Endothelial cell (in vitro differentiated cells): ENCODE measurements at regions not wholly inside any gene's neighbourhood (a gene's known extent, or its start where the extent isn't known, plus 50 kb on each side); places are given as distances from the start of the nearest gene placed in this dataset.

ENCODE experiments used
- DNase-seq: peaks from one replicate; pipeline ENCODE4 v3.0.0; 2021; ENCODE audit warnings: low spot score
- H3K27ac Mint-ChIP-seq: one replicate; pipeline ENCODE4 v1.8.0; 2021; ENCODE audit warnings: mixed read lengths, inconsistent platforms; ENCODE audit not compliant: unreplicated experiment
- H3K27me3 Mint-ChIP-seq: one replicate; pipeline ENCODE4 v1.8.0; 2021; ENCODE audit warnings: mild to moderate bottlenecking, moderate library complexity, mixed read lengths, inconsistent platforms; ENCODE audit not compliant: unreplicated experiment
- H3K36me3 Mint-ChIP-seq: one replicate; pipeline ENCODE4 v1.8.0; 2021; ENCODE audit warnings: mild to moderate bottlenecking, low read depth, mixed read lengths, inconsistent platforms; ENCODE audit not compliant: unreplicated experiment
- H3K4me1 Mint-ChIP-seq: one replicate; pipeline ENCODE4 v1.8.0; 2021; ENCODE audit warnings: mild to moderate bottlenecking, mixed read lengths, inconsistent platforms; ENCODE audit not compliant: unreplicated experiment
- H3K4me3 Mint-ChIP-seq: one replicate; pipeline ENCODE4 v1.8.0; 2021; ENCODE audit warnings: mild to moderate bottlenecking, mixed read lengths, inconsistent platforms; ENCODE audit not compliant: unreplicated experiment
- H3K9me3 Mint-ChIP-seq: one replicate; pipeline ENCODE4 v1.8.0; 2021; ENCODE audit warnings: mixed read lengths, inconsistent platforms; ENCODE audit not compliant: unreplicated experiment
- TF ChIP-seq, protein P1 (sequence below): fragments of 200-600 bp; sonication (generic); IDR thresholded peaks from one replicate; pipeline ENCODE4 v1.5.0; 2021; ENCODE audit warnings: antibody characterized with exemption; ENCODE audit not compliant: unreplicated experiment

DNA sequence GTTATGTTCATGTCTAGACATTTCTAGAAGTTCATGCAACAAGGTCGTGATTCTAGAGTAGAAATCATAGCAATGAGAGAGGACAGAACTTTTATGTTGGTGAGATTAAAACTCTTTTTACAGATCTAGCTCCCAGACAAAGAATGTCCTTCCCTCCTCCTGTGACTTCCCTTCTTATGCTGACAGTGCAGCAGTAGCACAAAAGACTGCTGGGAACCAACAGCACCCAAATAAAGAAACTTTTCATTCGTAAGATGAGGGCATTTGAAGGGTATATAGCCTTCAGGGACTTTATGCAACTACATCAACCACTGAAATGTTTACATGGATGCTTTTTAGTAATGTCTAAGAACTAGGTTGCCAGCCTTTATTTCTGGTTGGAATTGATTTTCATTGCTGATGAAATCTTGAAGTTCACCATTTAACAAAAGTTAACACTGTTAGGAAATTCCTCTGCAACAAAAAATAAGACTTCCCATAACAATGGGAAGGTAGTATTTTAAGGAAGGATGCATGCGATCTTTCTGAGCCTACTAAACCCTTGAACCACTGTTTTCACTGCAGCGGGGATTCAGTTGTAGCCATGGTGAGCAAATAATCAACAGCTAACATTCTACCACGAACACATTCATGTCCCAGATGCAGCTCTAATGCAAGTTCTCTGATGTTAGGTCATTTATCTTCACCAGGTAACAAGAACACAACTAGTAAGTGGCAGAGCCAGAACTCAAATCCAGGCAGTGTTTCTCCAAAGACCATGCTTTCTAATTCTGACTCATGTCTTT is 672.8 kb downstream of the PTPRC start:
- no peaks in the 10 kb centered on the region for H3K36me3 Mint-ChIP-seq
- no peaks in the 10 kb centered on the region for H3K9me3 Mint-ChIP-seq
- H3K4me1 Mint-ChIP-seq = peaks cover 10% of the 10 kb centered on the region
- H3K4me3 Mint-ChIP-seq = no peak overlapping the region
- peak overlapping the region; percentile 61 for H3K27ac Mint-ChIP-seq
- no peak for DNase-seq
- no peaks in the 10 kb centered on the region for H3K27me3 Mint-ChIP-seq
- TF ChIP-seq, protein P1, sequence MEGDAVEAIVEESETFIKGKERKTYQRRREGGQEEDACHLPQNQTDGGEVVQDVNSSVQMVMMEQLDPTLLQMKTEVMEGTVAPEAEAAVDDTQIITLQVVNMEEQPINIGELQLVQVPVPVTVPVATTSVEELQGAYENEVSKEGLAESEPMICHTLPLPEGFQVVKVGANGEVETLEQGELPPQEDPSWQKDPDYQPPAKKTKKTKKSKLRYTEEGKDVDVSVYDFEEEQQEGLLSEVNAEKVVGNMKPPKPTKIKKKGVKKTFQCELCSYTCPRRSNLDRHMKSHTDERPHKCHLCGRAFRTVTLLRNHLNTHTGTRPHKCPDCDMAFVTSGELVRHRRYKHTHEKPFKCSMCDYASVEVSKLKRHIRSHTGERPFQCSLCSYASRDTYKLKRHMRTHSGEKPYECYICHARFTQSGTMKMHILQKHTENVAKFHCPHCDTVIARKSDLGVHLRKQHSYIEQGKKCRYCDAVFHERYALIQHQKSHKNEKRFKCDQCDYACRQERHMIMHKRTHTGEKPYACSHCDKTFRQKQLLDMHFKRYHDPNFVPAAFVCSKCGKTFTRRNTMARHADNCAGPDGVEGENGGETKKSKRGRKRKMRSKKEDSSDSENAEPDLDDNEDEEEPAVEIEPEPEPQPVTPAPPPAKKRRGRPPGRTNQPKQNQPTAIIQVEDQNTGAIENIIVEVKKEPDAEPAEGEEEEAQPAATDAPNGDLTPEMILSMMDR = no peak

DNA sequence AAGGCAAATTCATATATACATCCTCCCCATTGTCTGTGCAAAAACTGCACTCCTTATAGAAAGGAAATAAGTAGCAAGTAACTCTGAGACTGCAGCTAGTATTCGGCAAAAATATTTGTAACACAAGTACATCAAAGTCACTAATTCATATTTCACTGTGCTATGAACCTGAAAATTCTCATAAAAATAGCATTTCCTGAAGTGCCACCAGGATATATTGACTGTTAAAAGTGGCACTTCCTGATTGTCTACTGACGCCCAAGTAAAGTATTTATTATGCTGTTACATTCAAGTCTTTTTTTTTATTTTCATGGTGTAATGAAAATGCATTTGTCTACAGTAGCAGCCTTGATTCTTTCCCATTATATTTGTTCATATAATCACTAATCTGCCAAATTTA is 673.8 kb downstream of the PTPRC start:
- no peak overlapping the region for H3K27ac Mint-ChIP-seq
- no peaks in the 10 kb centered on the region for H3K9me3 Mint-ChIP-seq
- H3K36me3 Mint-ChIP-seq = no peaks in the 10 kb centered on the region
- DNase-seq = no peak
- TF ChIP-seq, protein P1 = no peak
- H3K4me3 Mint-ChIP-seq = no peak overlapping the region
- H3K27me3 Mint-ChIP-seq = no peaks in the 10 kb centered on the region
- H3K4me1 Mint-ChIP-seq = peaks cover 10% of the 10 kb centered on the region

DNA sequence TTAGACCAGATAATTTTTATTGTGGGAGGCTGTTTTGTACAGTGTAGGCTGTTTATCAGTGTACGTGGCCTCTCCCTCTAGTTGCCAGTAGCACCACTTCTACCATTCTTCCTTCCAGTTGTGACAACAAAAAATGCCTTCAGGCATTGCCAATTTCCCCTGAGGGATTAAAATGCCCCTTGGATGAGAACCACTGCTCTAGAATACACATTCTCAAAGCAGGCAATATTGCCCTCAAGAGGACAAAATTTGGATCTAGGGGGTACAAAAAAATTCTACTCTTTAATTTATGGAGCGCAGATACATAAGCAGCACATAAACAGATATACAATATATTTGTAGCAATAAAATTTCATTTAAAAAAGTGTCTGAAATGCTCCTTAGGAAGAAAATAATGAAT is 674.6 kb downstream of the PTPRC start:
- Mint-ChIP-seq H3K27ac (no peak overlapping the region), H3K36me3 (no peaks in the 10 kb centered on the region), H3K9me3 (no peaks in the 10 kb centered on the region), H3K27me3 (no peaks in the 10 kb centered on the region), H3K4me3 (no peak overlapping the region), H3K4me1 (peaks cover 10% of the 10 kb centered on the region)
- DNase-seq = no peak
- TF ChIP-seq, protein P1 = no peak

DNA sequence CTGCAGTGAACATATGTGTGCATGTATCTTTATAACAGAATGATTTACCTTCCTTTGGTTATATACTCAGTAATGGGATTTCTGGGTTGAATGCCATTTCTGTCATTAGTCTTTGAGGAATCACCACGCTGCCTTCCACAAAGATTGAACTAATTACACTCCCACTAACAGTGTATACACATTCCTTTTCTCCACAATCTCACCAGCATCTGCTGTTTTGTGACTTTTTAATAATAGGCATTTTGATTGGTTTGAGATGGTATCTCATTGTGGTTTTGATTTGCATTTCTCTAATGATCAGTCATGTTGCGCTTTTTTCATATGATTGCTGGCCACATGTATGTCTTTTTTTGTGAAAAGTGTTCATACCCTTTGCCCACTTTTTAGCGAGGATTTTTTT is 680.5 kb downstream of the PTPRC start:
- H3K4me1 Mint-ChIP-seq = peaks cover 10% of the 10 kb centered on the region
- DNase-seq = no peak
- no peaks in the 10 kb centered on the region for H3K9me3 Mint-ChIP-seq
- TF ChIP-seq, protein P1 = no peak
- H3K36me3 Mint-ChIP-seq = no peaks in the 10 kb centered on the region
- no peak overlapping the region for H3K4me3 Mint-ChIP-seq
- no peaks in the 10 kb centered on the region for H3K27me3 Mint-ChIP-seq
- H3K27ac Mint-ChIP-seq = no peak overlapping the region

DNA sequence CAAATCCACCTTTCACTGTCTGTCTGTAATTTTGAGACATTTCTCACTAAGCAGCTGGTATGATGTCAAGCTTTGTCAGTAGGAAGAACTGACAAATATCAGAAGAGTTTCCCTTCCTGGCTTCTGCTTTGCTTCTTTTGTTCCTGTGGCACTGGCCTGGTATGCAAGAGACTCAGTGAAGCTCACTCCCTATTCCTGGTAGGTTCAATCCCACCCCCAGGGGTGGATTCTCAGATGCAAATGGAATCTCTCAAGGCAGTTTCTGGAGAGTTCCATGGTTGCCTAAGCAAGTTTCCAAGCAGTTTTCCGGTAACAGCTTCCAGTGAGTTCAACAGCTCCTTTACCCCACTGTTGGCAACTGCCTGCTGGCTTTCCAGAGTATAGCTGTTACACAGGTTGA is 683.4 kb downstream of the PTPRC start:
- DNase-seq = no peak
- Mint-ChIP-seq H3K4me3 (no peak overlapping the region), H3K27me3 (no peaks in the 10 kb centered on the region), H3K36me3 (no peaks in the 10 kb centered on the region), H3K4me1 (peaks cover 10% of the 10 kb centered on the region), H3K9me3 (no peaks in the 10 kb centered on the region), H3K27ac (no peak overlapping the region)
- TF ChIP-seq, protein P1 = no peak
